GDM1 (cell line): ENCODE measurements at regions not wholly inside any gene's neighbourhood (a gene's known extent, or its start where the extent isn't known, plus 50 kb on each side); places are given as distances from the start of the nearest gene placed in this dataset.
"Not testable (repeated sequence)": the region's sequence is repeated elsewhere in the genome, so short reads cannot be mapped to it uniquely, and the experiment has no call there.

ENCODE experiments used
- DNase-seq: peaks from one replicate; lab custom pipeline; 2025; lab: John Stamatoyannopoulos, UW

GRCh38 chr16:88242312-88243295 is 140.2 kb upstream of the ZNF469 start:
- not testable (repeated sequence) for DNase-seq

- DNase-seq = not testable (repeated sequence)
These were observed 138.8 kb upstream of the ZNF469 start for GRCh38 chr16:88243921-88244320.

DNA sequence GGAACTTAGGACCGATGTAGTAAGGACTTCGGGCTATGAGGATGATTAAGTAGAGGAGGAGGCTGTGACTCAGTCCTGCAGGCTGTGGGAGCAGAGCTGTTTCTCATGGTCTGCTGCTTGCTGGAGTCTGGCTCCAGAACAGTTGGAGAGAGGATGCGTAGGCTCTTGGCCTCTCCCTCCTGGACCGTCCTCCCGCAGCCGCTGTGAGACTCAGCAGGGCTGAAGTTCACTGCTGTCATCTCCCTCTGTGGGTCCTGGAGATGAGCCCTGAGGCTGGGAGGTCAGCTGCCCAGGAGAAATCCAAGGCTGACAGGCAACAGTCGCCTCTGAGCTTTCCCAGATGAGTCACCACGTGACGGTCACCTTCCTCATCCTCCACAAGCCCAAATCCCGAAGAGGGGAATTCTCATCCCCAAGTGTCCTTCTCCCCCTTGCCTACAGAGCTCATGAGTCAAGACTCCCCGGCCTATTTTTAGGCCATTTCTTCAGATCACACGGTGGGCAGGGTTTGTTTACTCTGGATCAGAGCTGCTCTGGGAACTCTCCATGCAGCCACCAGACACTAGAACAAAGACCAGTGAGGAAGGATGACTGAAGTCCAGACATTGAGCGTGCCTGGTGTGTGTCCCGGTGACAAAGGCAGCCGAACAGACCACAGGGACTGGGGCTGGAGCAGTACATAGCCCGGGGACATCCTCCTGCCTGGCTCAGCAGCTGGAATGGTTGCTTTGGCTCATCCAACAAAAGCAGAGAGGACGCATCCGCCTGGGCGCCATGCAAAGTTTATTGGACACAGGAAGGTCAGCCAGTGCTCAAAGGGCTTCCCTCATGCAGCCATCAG is 137.3 kb upstream of the ZNF469 start:
- not testable (repeated sequence) for DNase-seq

GRCh38 chr16:88246955-88247582 is 135.7 kb upstream of the ZNF469 start:
- DNase-seq = not testable (repeated sequence)

- DNase-seq = not testable (repeated sequence)
These were observed 135.2 kb upstream of the ZNF469 start for GRCh38 chr16:88247583-88247966.

DNA sequence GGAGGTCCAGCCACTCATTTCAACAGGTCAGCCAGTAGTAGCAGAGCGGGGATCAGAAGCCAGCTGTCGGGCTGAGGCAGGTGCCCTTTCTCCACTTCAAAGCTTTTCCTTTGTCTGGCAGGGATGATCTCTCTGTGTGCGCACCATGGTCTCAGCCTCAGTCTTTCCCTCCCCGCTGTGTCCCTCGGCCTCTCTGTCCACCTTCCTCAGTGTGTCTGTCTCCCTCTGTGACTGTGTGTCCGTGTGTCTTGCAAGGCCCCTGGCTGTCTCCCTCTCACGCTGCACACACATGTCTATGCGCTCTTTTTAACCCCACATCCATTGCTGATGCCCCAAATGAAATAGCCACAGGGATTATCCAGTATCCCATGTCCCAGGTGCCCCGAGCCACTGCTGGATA is 134.0 kb upstream of the ZNF469 start:
- DNase-seq = not testable (repeated sequence)

DNA sequence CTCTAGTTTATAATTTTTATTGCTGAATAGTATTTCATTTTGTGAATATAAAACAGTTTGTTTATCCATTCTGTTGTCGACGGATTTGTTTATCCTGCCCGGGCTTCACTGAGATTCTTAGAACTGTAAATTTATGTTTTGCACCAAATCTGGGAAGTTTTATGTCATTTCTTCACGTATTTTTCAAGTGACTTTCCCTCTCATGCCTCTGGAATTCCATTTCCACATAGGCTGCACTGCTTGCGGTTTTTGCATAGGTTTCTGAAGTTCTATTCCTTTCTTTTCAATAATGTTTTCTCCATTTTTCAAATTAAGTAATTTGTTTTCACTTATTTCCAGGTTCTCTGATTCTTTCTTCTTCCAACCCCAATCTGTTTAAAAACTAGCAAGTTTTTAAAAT is 132.4 kb upstream of the ZNF469 start:
- not testable (repeated sequence) for DNase-seq

- DNase-seq = not testable (repeated sequence)
These were observed 130.5 kb upstream of the ZNF469 start for GRCh38 chr16:88252057-88252794.

DNA sequence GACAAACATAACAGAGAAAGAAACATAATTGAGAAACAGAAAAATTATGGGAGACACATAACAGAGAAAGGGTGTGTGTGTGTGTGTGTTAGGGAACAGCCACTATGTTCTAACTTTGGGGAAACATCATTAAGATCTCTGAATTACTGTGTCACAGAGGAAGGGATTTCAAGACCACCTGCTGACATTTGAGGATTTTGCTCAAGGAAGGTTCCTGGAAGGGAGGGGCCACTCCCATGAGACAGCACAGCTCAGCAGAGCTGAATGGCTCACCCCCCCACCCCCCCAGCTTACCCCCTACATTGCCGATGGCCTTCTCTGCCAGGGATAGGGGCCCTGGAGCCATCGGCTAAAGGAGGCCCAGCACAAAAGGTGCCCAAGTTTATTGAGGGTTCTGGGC is 124.6 kb upstream of the ZNF469 start:
- DNase-seq = not testable (repeated sequence)

GRCh38 chr16:88258764-88259525 is 123.8 kb upstream of the ZNF469 start:
- DNase-seq = not testable (repeated sequence)

GRCh38 chr16:88259538-88259937 is 123.2 kb upstream of the ZNF469 start:
- not testable (repeated sequence) for DNase-seq

DNA sequence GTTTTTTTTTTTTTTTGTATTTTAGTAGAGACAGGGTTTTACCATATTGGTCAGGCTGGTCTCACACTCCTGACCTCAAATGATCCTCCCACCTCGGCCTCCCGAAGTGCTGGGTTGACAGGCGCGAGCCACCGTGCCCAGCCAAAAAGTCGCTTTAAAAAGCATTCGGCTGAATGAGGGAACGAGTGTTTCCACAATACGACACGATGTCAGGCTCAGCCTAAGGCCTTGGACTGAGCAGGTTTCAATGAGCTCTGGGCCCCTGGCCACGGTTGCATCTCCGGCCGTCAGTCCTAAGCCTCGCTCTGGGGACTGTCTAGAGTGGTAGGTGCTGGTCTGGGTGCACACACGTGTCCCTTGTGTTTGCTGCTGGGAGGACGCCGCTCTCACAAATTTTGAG is 122.6 kb upstream of the ZNF469 start:
- DNase-seq = not testable (repeated sequence)

DNA sequence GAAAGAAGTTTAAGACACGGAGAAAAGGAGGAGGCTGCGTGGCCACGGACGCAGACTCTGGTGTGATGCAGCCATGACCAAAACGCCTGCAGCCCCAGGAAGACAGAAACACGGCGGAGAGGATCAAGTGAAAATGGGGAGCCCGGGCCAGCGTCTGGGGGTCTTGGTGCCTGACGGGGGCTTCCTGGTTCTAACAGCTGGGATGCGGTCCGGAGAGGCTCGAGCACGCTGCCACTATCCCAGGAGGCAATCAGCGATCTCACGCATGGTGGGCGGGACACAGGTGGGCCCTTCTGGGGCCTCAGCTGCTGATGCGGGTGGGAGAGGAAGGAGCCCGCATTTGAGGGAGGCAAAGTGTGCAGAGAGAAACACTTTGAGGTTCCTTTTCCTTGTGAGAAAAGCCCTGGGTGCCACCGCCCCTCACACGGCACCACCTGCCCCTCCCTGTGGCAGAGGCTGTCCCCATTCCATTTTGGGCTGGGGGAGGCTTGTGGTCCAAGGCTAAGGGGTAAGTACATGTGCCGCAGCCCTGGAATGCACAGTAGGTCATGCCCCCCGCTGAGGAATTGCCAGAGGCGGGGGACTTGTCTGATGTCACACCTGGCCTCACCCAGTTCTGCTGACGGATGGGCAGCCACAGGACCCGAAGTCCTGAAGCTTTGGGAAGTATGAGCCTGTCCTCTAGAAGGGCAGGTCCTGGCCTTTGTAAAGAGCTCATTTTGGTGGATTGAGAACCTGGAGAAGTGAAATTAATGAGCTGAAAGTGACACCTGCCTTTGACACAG is 121.7 kb upstream of the ZNF469 start:
- DNase-seq = not testable (repeated sequence)

GRCh38 chr16:88261814-88262605 is 120.7 kb upstream of the ZNF469 start:
- not testable (repeated sequence) for DNase-seq

GRCh38 chr16:88262858-88263563 is 119.7 kb upstream of the ZNF469 start:
- not testable (repeated sequence) for DNase-seq

DNA sequence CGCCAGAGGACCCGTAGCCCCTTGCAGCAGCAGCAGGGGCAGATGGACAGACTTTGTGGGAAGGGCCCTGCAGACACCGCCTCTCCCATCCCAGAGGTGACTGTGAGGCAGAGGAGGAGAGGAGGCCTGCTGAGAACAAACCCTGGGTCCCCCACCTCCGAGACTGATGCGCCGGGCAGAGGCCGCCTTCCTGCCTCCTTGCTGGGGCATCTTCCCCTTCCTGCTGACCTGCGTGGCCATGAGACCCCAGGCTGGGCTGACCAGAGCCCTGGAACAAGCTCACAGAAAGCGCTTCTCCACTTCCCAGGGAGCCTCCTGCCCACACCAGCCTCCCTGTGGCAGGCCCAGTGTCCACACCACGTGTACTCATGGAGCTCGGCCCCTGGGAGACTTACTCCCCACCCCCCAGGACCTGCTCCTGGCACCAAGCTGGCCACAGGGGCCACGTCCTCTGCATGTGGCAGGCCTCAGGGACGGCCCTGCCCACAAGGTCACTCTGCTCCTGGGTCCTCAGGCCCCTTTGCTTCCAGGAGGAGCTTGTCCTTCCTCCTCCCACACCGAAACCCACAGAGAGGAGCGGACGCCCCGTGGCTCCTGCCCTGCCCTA is 119.0 kb upstream of the ZNF469 start:
- not testable (repeated sequence) for DNase-seq

DNA sequence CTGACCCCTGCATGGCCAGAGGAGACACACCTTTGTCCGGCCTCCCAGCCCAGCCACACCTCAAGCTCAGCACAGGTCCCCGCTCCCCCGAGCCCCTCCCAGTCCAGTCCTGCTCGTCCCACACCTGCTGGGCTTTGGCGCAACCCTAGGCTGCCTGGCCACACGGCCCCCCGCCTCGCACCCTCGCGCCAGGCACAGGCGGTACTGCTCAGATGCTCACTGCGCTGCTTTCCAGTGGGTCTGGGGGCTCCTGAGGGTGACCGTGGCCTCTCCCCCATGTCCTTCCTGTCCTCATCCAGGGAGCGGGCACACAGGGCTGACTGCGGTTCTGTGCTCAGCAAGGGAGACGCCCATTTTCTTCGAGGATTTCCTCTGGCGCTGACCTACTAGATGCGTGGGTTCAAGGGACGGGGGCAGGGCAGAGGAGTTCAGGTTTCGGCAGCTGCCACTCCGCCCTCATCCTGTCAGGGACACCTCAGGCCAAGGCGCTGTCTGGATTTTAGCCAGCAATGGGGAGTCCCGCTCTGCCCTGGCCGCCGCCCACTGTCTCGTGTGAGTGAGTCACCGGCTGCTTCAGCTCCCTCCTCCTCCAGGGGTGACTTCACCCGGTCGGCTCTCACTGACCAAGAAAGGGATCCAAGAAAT is 118.0 kb upstream of the ZNF469 start:
- DNase-seq = peak; percentile 12
